DMS 273 (cell line): ENCODE measurements at regions not wholly inside any gene's neighbourhood (a gene's known extent, or its start where the extent isn't known, plus 50 kb on each side); places are given as distances from the start of the nearest gene placed in this dataset.

Experiments used
- DNase-seq: peaks from one replicate; lab custom pipeline; 2025; ENCODE audit not compliant: unreplicated experiment; lab: John Stamatoyannopoulos, UW

- DNase-seq = no peak
These were observed 71.0 kb upstream of the GALNT15 start for GRCh38 chr3:16103472-16103871.

- DNase-seq = no peak
These were observed 70.3 kb upstream of the GALNT15 start for GRCh38 chr3:16104156-16104555.

- DNase-seq = peak; percentile 74
These were observed 68.4 kb upstream of the GALNT15 start for GRCh38 chr3:16106050-16106449.

GRCh38 chr3:16108424-16108823, 66.1 kb upstream of the GALNT15 start:
- DNase-seq = no peak

- no peak for DNase-seq
These were observed 64.6 kb upstream of the GALNT15 start for GRCh38 chr3:16109929-16110328.

- no peak for DNase-seq
These were observed 61.5 kb upstream of the GALNT15 start for GRCh38 chr3:16112910-16113504.

GRCh38 chr3:16113704-16114103, 60.8 kb upstream of the GALNT15 start:
- DNase-seq = no peak

- no peak for DNase-seq
These were observed 60.1 kb upstream of the GALNT15 start for GRCh38 chr3:16114429-16114828.

GRCh38 chr3:16114930-16115329, 59.5 kb upstream of the GALNT15 start:
- no peak for DNase-seq

- DNase-seq = peak; percentile 69
These were observed 56.1 kb upstream of the GALNT15 start for GRCh38 chr3:16118396-16118795.

GRCh38 chr3:16119887-16120286, 54.6 kb upstream of the GALNT15 start:
- peak; percentile 36 for DNase-seq

- no peak for DNase-seq
These were observed 53.1 kb upstream of the GALNT15 start for GRCh38 chr3:16121391-16121790.

GRCh38 chr3:16122155-16122554, 52.3 kb upstream of the GALNT15 start:
- no peak for DNase-seq

- no peak for DNase-seq
These were observed 51.8 kb upstream of the GALNT15 start for GRCh38 chr3:16122661-16123060.

GRCh38 chr3:16124636-16125035, 49.8 kb upstream of the GALNT15 start:
- DNase-seq = no peak
